H1 (cell line): ENCODE measurements at regions not wholly inside any gene's neighbourhood (a gene's known extent, or its start where the extent isn't known, plus 50 kb on each side); places are given as distances from the start of the nearest gene placed in this dataset.

ENCODE experiments used
- CTCF ChIA-PET: fragments of 300-600 bp; sonication (Branson Sonifier 250); formaldehyde crosslinking; loops from one replicate; lab custom pipeline; 2021; ENCODE audit not compliant: partially characterized antibody; lab: Charles Lee
- POLR2A ChIA-PET: fragments of 300-600 bp; sonication (Branson Sonifier 250); formaldehyde crosslinking; loops from one replicate; lab custom pipeline; 2021; ENCODE audit warnings: inconsistent platforms; ENCODE audit not compliant: partially characterized antibody; lab: Charles Lee
- DNase-seq, 2 experiments: peaks; one replicate each; pipeline versions ENCODE4 v3.0.0 to v3.0.0-alpha.2; 2010 to 2022; ENCODE audit warnings: low spot score in 2 of 2, low read depth in 1 of 2, mixed read lengths in 1 of 2
- FAIRE-seq: peaks from 2 replicates; lab custom pipeline; 2011; peaks lifted over from hg19 to GRCh38; lab: Jason Lieb, UNC
- H2AFZ ChIP-seq: 2 replicates; pipeline ENCODE4 v1.8.1; 2012; ENCODE audit warnings: low read length, inconsistent platforms
- H2AK5ac ChIP-seq: 2 replicates; pipeline ENCODE4 v1.6.1; 2013; ENCODE audit warnings: low read depth, low read length
- H2BK120ac ChIP-seq: replicated peaks from 2 replicates; pipeline ENCODE3; 2013; ENCODE audit warnings: low read depth, low read length, inconsistent platforms
- H2BK12ac ChIP-seq: 2 replicates; pipeline ENCODE4 v1.6.1; 2013; ENCODE audit warnings: low read depth, low read length
- H2BK15ac ChIP-seq: 2 replicates; pipeline ENCODE4 v1.6.1; 2013; ENCODE audit warnings: low read length
- H2BK20ac ChIP-seq: 2 replicates; pipeline ENCODE4 v1.6.1; 2013; ENCODE audit warnings: low read length
- H2BK5ac ChIP-seq: 2 replicates; pipeline ENCODE4 v1.6.1; 2013; ENCODE audit warnings: low read depth, low read length
- H3K14ac ChIP-seq: 2 replicates; pipeline ENCODE4 v1.6.1; 2013; ENCODE audit warnings: inconsistent platforms; ENCODE audit not compliant: insufficient read length
- H3K18ac ChIP-seq: 2 replicates; pipeline ENCODE4 v1.6.1; 2013; ENCODE audit warnings: low read length; ENCODE audit errors: extremely low read depth
- H3K23ac ChIP-seq: 2 replicates; pipeline ENCODE4 v1.6.1; 2013; ENCODE audit warnings: inconsistent platforms; ENCODE audit not compliant: insufficient read length
- H3K23me2 ChIP-seq: 2 replicates; pipeline ENCODE4 v1.6.1; 2013; ENCODE audit warnings: low read depth, low read length
- H3K27ac ChIP-seq: 2 replicates; pipeline ENCODE4 v1.6.1; 2011; ENCODE audit warnings: low read depth, low read length, inconsistent platforms
- H3K27me3 ChIP-seq, 4 experiments: replicated peaks in 1 of 4; 1 replicate in 1 of 4; 2 replicates in 3 of 4; pipeline versions ENCODE4 v1.6.1 to v1.8.1; 2011 to 2013; ENCODE audit warnings: low read length in 3 of 4, mild to moderate bottlenecking in 3 of 4, inconsistent platforms in 2 of 4, mixed read lengths in 2 of 4, moderate library complexity in 1 of 4; ENCODE audit not compliant: control insufficient read depth in 3 of 4, insufficient read depth in 3 of 4; ENCODE audit errors: extremely low read depth in 1 of 4
- H3K36me3 ChIP-seq, 4 experiments: 2 replicates each; pipeline versions ENCODE4 v1.6.1 to v1.8.1; 2011 to 2013; ENCODE audit warnings: mild to moderate bottlenecking in 4 of 4, low read length in 3 of 4, moderate library complexity in 2 of 4, control low read depth in 1 of 4, inconsistent platforms in 1 of 4; ENCODE audit not compliant: insufficient read depth in 4 of 4, control insufficient read depth in 2 of 4
- H3K4ac ChIP-seq: replicated peaks from 2 replicates; pipeline ENCODE3; 2013; ENCODE audit warnings: low read length, low read depth, mixed read lengths, inconsistent platforms; ENCODE audit not compliant: insufficient read length
- H3K4me1 ChIP-seq, 4 experiments: replicated peaks in 1 of 4; 1 replicate in 1 of 4; 2 replicates in 3 of 4; pipeline versions ENCODE4 v1.6.1 to v1.8.1; 2011 to 2013; ENCODE audit warnings: low read length in 3 of 4, inconsistent platforms in 2 of 4, mixed read lengths in 1 of 4; ENCODE audit not compliant: insufficient read depth in 4 of 4, control insufficient read depth in 3 of 4
- H3K4me2 ChIP-seq, 2 experiments: 2 replicates each; pipeline versions ENCODE4 v1.6.1 to v1.8.1; 2011 to 2013; ENCODE audit warnings: low read depth in 2 of 2, low read length in 2 of 2, control low read depth in 1 of 2, inconsistent platforms in 1 of 2, mild to moderate bottlenecking in 1 of 2; ENCODE audit not compliant: insufficient read depth in 1 of 2
- H3K4me3 ChIP-seq, 4 experiments: fragments of 200-600, 300-600 bp in 1 of 4; sonication (generic), shearing (Covaris generic), sonication (Bioruptor Twin) in 1 of 4; 2 replicates each; pipeline versions ENCODE4 v1.5.1 to v1.8.1; 2011 to 2016; ENCODE audit warnings: low read length in 4 of 4, low read depth in 3 of 4, control low read depth in 2 of 4, inconsistent platforms in 2 of 4, mild to moderate bottlenecking in 2 of 4, mixed read lengths in 1 of 4, moderate library complexity in 1 of 4; ENCODE audit not compliant: insufficient read depth in 2 of 4; ENCODE audit errors: extremely low read depth in 1 of 4
- H3K56ac ChIP-seq: replicated peaks from 2 replicates; pipeline ENCODE3; 2013; ENCODE audit warnings: low read depth, mild to moderate bottlenecking, mixed read lengths, low read length, inconsistent platforms; ENCODE audit not compliant: insufficient read length
- H3K79me1 ChIP-seq: 2 replicates; pipeline ENCODE4 v1.6.1; 2013; ENCODE audit warnings: low read depth, low read length, control low read depth
- H3K79me2 ChIP-seq, 2 experiments: 2 replicates each; pipeline versions ENCODE4 v1.6.1 to v1.8.1; 2012 to 2013; ENCODE audit warnings: low read length in 2 of 2, mild to moderate bottlenecking in 2 of 2, inconsistent platforms in 1 of 2; ENCODE audit not compliant: insufficient read depth in 2 of 2, control insufficient read depth in 1 of 2
- H3K9ac ChIP-seq, 4 experiments: replicated peaks in 1 of 4; 1 replicate in 1 of 4; 2 replicates in 3 of 4; pipeline versions ENCODE4 v1.6.1 to v1.8.1; 2011 to 2013; ENCODE audit warnings: low read depth in 3 of 4, low read length in 3 of 4, control low read depth in 2 of 4, mild to moderate bottlenecking in 2 of 4, moderate library complexity in 2 of 4, inconsistent platforms in 1 of 4; ENCODE audit errors: extremely low read depth in 1 of 4
- H3K9me3 ChIP-seq, 2 experiments: 2 replicates each; pipeline versions ENCODE4 v1.6.1 to v1.8.1; 2012 to 2013; ENCODE audit warnings: mild to moderate bottlenecking in 2 of 2, moderate library complexity in 2 of 2, control low read depth in 1 of 2, inconsistent platforms in 1 of 2, low read depth in 1 of 2, low read length in 1 of 2, mixed read lengths in 1 of 2; ENCODE audit not compliant: insufficient read depth in 2 of 2
- H4K20me1 ChIP-seq, 2 experiments: replicated peaks in 1 of 2; 2 replicates each; pipeline versions ENCODE3 to v1.8.1; 2011 to 2013; ENCODE audit warnings: inconsistent platforms in 2 of 2, low read length in 2 of 2, mild to moderate bottlenecking in 1 of 2; ENCODE audit not compliant: insufficient read depth in 2 of 2, control insufficient read depth in 1 of 2
- H4K5ac ChIP-seq: 2 replicates; pipeline ENCODE4 v1.6.1; 2013; ENCODE audit warnings: low read length, low read depth, mixed read lengths, inconsistent platforms; ENCODE audit not compliant: insufficient read length
- H4K8ac ChIP-seq: 2 replicates; pipeline ENCODE4 v1.8.0; 2013; ENCODE audit warnings: mild to moderate bottlenecking, moderate library complexity, low read length, inconsistent platforms; ENCODE audit not compliant: insufficient read depth; ENCODE audit errors: extremely low read depth
- H4K91ac ChIP-seq: replicated peaks from 2 replicates; pipeline ENCODE3; 2013; ENCODE audit warnings: low read length, mixed read lengths, inconsistent platforms; ENCODE audit not compliant: insufficient read length
- BACH1 ChIP-seq: IDR thresholded peaks from 2 replicates; pipeline ENCODE4 v1.6.1; 2012; ENCODE audit warnings: low read length, improper control_type of control experiment
- RXRA ChIP-seq: IDR thresholded peaks from 2 replicates; pipeline ENCODE4 v1.6.1; 2011; ENCODE audit warnings: low read depth, mild to moderate bottlenecking, low read length, moderate library complexity; ENCODE audit not compliant: insufficient read depth
- USF2 ChIP-seq: IDR thresholded peaks from 2 replicates; pipeline ENCODE4 v1.6.1; 2011; ENCODE audit warnings: low read length, improper control_type of control experiment
- YY1 ChIP-seq: IDR thresholded peaks from 2 replicates; pipeline ENCODE4 v1.6.1; 2011; ENCODE audit warnings: low read depth, mild to moderate bottlenecking, low read length
- WGBS, 2 experiments: shearing (Covaris generic) in 1 of 2; methylation state at CpG; one replicate each; pipeline versions ENCODE4 v1.1.6 to v1.1.7; 2013 to 2015; ENCODE audit warnings: low lambda C conversion rate in 2 of 2, mixed read lengths in 2 of 2, inconsistent platforms in 1 of 2, low coverage in 1 of 2, missing lambda C conversion rate in 1 of 2; ENCODE audit not compliant: insufficient replicate concordance in 2 of 2, insufficient coverage in 1 of 2, insufficient read length in 1 of 2; ENCODE audit errors: extremely low coverage in 1 of 2, missing lambda C conversion rate in 1 of 2; 5-methylcytosine and 5-hydroxymethylcytosine counted together

GRCh38 chr12:58186914-58187313 is 245.5 kb downstream of the ATP23 start:
- POLR2A ChIA-PET = no interaction called here
- no peak overlapping the region for H3K18ac ChIP-seq
- FAIRE-seq = no peak

More at GRCh38 chr12:58186914-58187313, 245.5 kb downstream of the ATP23 start:
- Histone ChIP-seq H4K20me1 (no peaks in the 10 kb centered on the region), H2BK120ac (no peak overlapping the region), H3K9me3 (no peaks in the 10 kb centered on the region), H3K4ac (no peak overlapping the region), H2BK12ac (no peak overlapping the region), H3K9ac (no peak overlapping the region), H3K23ac (no peak overlapping the region), H3K4me2 (no peak overlapping the region), H3K79me2 (no peaks in the 10 kb centered on the region), H4K8ac (no peak overlapping the region), H3K4me3 (no peak overlapping the region), H3K79me1 (no peaks in the 10 kb centered on the region), H2BK5ac (no peak overlapping the region), H2BK20ac (no peak overlapping the region), H3K4me1 (no peaks in the 10 kb centered on the region), H3K27ac (no peak overlapping the region), H4K5ac (no peak overlapping the region), H3K14ac (no peak overlapping the region), H2BK15ac (no peak overlapping the region), H3K36me3 (no peaks in the 10 kb centered on the region), H3K27me3 (no peaks in the 10 kb centered on the region), H2AFZ (no peak overlapping the region), H4K91ac (no peak overlapping the region), H3K56ac (no peak overlapping the region), H3K23me2 (no peaks in the 10 kb centered on the region), H2AK5ac (no peak overlapping the region)
- CTCF ChIA-PET = interaction anchor here (3.1 kb wide), 1 partner anchor 11 kb away, joined by 20 read pairs; no protein-coding TSS in a partner anchor
- no peak for DNase-seq
- WGBS, 2 experiments = 91% methylated on average over 3 of the region's 3 CpGs; no CpG with 5 or more reads in 1 of the 2 experiments
- TF ChIP-seq YY1 (no peak), BACH1 (no peak), USF2 (no peak), RXRA (no peak)
